GM12878 (cell line): ENCODE measurements at regions not wholly inside any gene's neighbourhood (a gene's known extent, or its start where the extent isn't known, plus 50 kb on each side); places are given as distances from the start of the nearest gene placed in this dataset.

Source experiments
- ATAC-seq: fragments of 200-7000 bp; cut with Tn5 transposase; 3 replicates; pipeline ENCODE4 v1.9.1; 2020; ENCODE audit warnings: mild to moderate bottlenecking, moderate library complexity
- BruUV-seq: library from RNA; stranded (reverse); fragments of 400-500 nt; replicated peaks from 2 replicates; lab custom pipeline; 2021; lab: Mats Ljungman, UMichigan
- CTCF ChIA-PET: fragments of 300-600 bp; sonication (Branson Sonifier 250); formaldehyde crosslinking; extraction: SDS; loops from one replicate; lab custom pipeline; 2021; ENCODE audit warnings: inconsistent platforms; lab: Yijun Ruan, JAX
- POLR2A ChIA-PET: fragments of 350-600 bp; formaldehyde crosslinking; extraction: SDS; loops from one replicate; lab custom pipeline; 2021; ENCODE audit warnings: inconsistent platforms; lab: Charles Lee
- RAD21 ChIA-PET: fragments of 300-600 bp; sonication (Branson Sonifier 250); formaldehyde crosslinking; loops from one replicate; lab custom pipeline; 2023; ENCODE audit warnings: antibody characterized with exemption; ENCODE audit not compliant: unreplicated experiment; lab: Charles Lee
- SMC1A ChIA-PET: fragments of 300-600 bp; sonication (Branson Sonifier 250); formaldehyde crosslinking; loops from one replicate; lab custom pipeline; 2023; ENCODE audit not compliant: unreplicated experiment, uncharacterized antibody; lab: Charles Lee
- DNase-seq: peaks from one replicate; pipeline ENCODE4 v3.0.0-alpha.2; 2011; ENCODE audit warnings: low read depth, low spot score
- FAIRE-seq: peaks from 3 replicates; lab custom pipeline; 2011; peaks lifted over from hg19 to GRCh38; lab: Jason Lieb, UNC
- H2AFZ ChIP-seq: 2 replicates; pipeline ENCODE4 v1.6.0; 2011; ENCODE audit warnings: low read depth, low read length, control low read depth; ENCODE audit not compliant: control insufficient read depth
- H3K27ac ChIP-seq: 2 replicates; pipeline ENCODE4 v1.5.1; 2011; ENCODE audit warnings: control low read depth; ENCODE audit not compliant: control insufficient read depth, insufficient read depth
- H3K27me3 ChIP-seq, 2 experiments: replicated peaks in 1 of 2; 2 replicates each; pipeline versions ENCODE4 v1.6.0 to v1.6.1; 2011; ENCODE audit warnings: low read length in 1 of 2; ENCODE audit not compliant: control insufficient read depth in 2 of 2, insufficient read depth in 2 of 2
- H3K36me3 ChIP-seq, 2 experiments: 2 replicates each; pipeline ENCODE4 v1.5.1; 2011; ENCODE audit warnings: low read length in 1 of 2; ENCODE audit not compliant: control insufficient read depth in 2 of 2, insufficient read depth in 2 of 2
- H3K4me1 ChIP-seq: 2 replicates; pipeline ENCODE4 v1.6.1; 2011; ENCODE audit warnings: mild to moderate bottlenecking, low read length, moderate library complexity, mixed read lengths; ENCODE audit not compliant: control insufficient read depth, insufficient read depth
- H3K4me2 ChIP-seq: 2 replicates; pipeline ENCODE4 v1.6.0; 2011; ENCODE audit warnings: control low read depth; ENCODE audit not compliant: control insufficient read depth, insufficient read depth
- H3K4me3 ChIP-seq: fragments of 200-600 bp; sonication (generic); 2 replicates; pipeline ENCODE4 v1.5.1; 2016
- H3K79me2 ChIP-seq: 2 replicates; pipeline ENCODE4 v1.6.0; 2011; ENCODE audit warnings: low read length; ENCODE audit not compliant: control insufficient read depth, insufficient read depth
- H3K9ac ChIP-seq: 2 replicates; pipeline ENCODE4 v1.8.0; 2011; ENCODE audit warnings: low read length, control low read depth, mixed read lengths; ENCODE audit not compliant: control insufficient read depth, insufficient read depth
- H3K9me3 ChIP-seq: replicated peaks from 3 replicates; pipeline ENCODE4 v1.5.1; 2011; ENCODE audit warnings: mild to moderate bottlenecking, low read length; ENCODE audit not compliant: control insufficient read depth, insufficient read depth
- H4K20me1 ChIP-seq: 2 replicates; pipeline ENCODE4 v1.6.0; 2011; ENCODE audit not compliant: control insufficient read depth, insufficient read depth
- ASH2L ChIP-seq: fragments of 300-600, 200-600 bp; sonication (generic); IDR thresholded peaks from 2 replicates; pipeline ENCODE4 v1.6.1; 2017; ENCODE audit warnings: low read depth, mild to moderate bottlenecking, borderline replicate concordance
- ATF2 ChIP-seq: IDR thresholded peaks from 2 replicates; pipeline ENCODE4 v1.6.1; 2012; ENCODE audit warnings: low read length, inconsistent platforms
- ATF7 ChIP-seq: fragments of 450-650 bp; IDR thresholded peaks from 2 replicates; pipeline ENCODE4 v1.6.1; 2016; ENCODE audit warnings: low read depth, mild to moderate bottlenecking
- BHLHE40 ChIP-seq, 2 experiments: fragments of 450-650 bp in 1 of 2; IDR thresholded peaks; 2 replicates each; pipeline ENCODE4 v1.6.1; 2011 to 2017; ENCODE audit warnings: low read depth in 2 of 2, borderline replicate concordance in 1 of 2, improper control_type of control experiment in 1 of 2, low read length in 1 of 2, mild to moderate bottlenecking in 1 of 2
- BRCA1 ChIP-seq: IDR thresholded peaks from 2 replicates; pipeline ENCODE4 v1.6.1; 2011; ENCODE audit warnings: low read depth, low read length, improper control_type of control experiment
- EGR1 ChIP-seq, 2 experiments: IDR thresholded peaks; 1 replicate in 1 of 2; 2 replicates in 1 of 2; pipeline ENCODE4 v1.6.1; 2011 to 2012; ENCODE audit warnings: low read depth in 2 of 2, low read length in 2 of 2, borderline replicate concordance in 1 of 2, mild to moderate bottlenecking in 1 of 2, moderate library complexity in 1 of 2
- IKZF1 ChIP-seq: fragments of 450-650 bp; conservative IDR thresholded peaks from 2 replicates; pipeline ENCODE4 v1.6.1; 2017; ENCODE audit warnings: antibody characterized with exemption, mild to moderate bottlenecking
- MYB ChIP-seq: fragments of 150-350 bp; IDR thresholded peaks from 2 replicates; pipeline ENCODE4 v1.6.1; 2014; ENCODE audit warnings: mild to moderate bottlenecking, low read depth, low read length, borderline replicate concordance
- NR2C1 ChIP-seq: fragments of 450-650 bp; IDR thresholded peaks from 2 replicates; pipeline ENCODE4 v1.6.1; 2017; ENCODE audit warnings: antibody characterized with exemption, mild to moderate bottlenecking, moderate library complexity
- PKNOX1 ChIP-seq: fragments of 450-650 bp; IDR thresholded peaks from 2 replicates; pipeline ENCODE4 v1.6.1; 2016; ENCODE audit warnings: mild to moderate bottlenecking
- POLR2AphosphoS2 ChIP-seq: IDR thresholded peaks from 2 replicates; pipeline ENCODE4 v1.6.1; 2011; ENCODE audit warnings: low read depth, mild to moderate bottlenecking, low read length, improper control_type of control experiment, moderate library complexity
- POLR2AphosphoS5 ChIP-seq: IDR thresholded peaks from 2 replicates; pipeline ENCODE4 v1.6.1; 2011; ENCODE audit warnings: mild to moderate bottlenecking, low read length, inconsistent platforms
- RB1 ChIP-seq: fragments of 450-650 bp; formaldehyde crosslinking; IDR thresholded peaks from 2 replicates; pipeline ENCODE4 v1.6.1; 2017; ENCODE audit warnings: mild to moderate bottlenecking, borderline replicate concordance
- REST ChIP-seq: IDR thresholded peaks from 2 replicates; pipeline ENCODE4 v1.6.1; 2012; ENCODE audit warnings: mild to moderate bottlenecking, low read depth, low read length
- SIN3A ChIP-seq: IDR thresholded peaks from 2 replicates; pipeline ENCODE4 v1.6.1; 2012; ENCODE audit warnings: low read depth, low read length, improper control_type of control experiment
- STAT1 ChIP-seq: fragments of 450-650 bp; conservative IDR thresholded peaks from 2 replicates; pipeline ENCODE4 v1.6.1; 2014; ENCODE audit warnings: antibody characterized with exemption, mild to moderate bottlenecking
- TARDBP ChIP-seq: IDR thresholded peaks from 2 replicates; pipeline ENCODE4 v1.6.1; 2016; ENCODE audit warnings: borderline replicate concordance
- USF2 ChIP-seq: IDR thresholded peaks from 2 replicates; pipeline ENCODE4 v1.6.1; 2011; ENCODE audit warnings: low read depth, low read length, improper control_type of control experiment, borderline replicate concordance
- WGBS: methylation state at CpG from one replicate; pipeline ENCODE4 v1.1.6; 2016; ENCODE audit warnings: low lambda C conversion rate; ENCODE audit not compliant: insufficient replicate concordance, insufficient coverage; ENCODE audit errors: missing lambda C conversion rate; 5-methylcytosine and 5-hydroxymethylcytosine counted together
- in situ Hi-C: fragments of 300-500 bp; cut with MboI; formaldehyde crosslinking; loops from 9 replicates; pipeline ENCODE4 v1.14.3; 2018; ENCODE audit warnings: mixed read lengths
- intact Hi-C: fragments of 100-400 bp; cut with micrococcal nuclease; formaldehyde crosslinking; loops from one replicate; pipeline ENCODE4 v1.14.2; 2022; ENCODE audit not compliant: unreplicated experiment

- H3K9ac ChIP-seq, result no peak overlapping the region
- no peak for FAIRE-seq
- H3K9me3 ChIP-seq, result no peaks in the 10 kb centered on the region
- BruUV-seq, result no TSS peak
- H3K27ac ChIP-seq, result no peak overlapping the region
- H4K20me1 ChIP-seq, result no peaks in the 10 kb centered on the region
- intact Hi-C loops, result no loop called here
- no peak overlapping the region for H2AFZ ChIP-seq
- no peaks in the 10 kb centered on the region for H3K27me3 ChIP-seq
- no peak for DNase-seq
- ChIA-PET CTCF (no interaction called here), SMC1A (interaction anchor here (1.0 to 1.1 kb wide), 2 partner anchors 9 to 11 kb away, joined by 3 to 4 read pairs; no protein-coding TSS in a partner anchor), POLR2A (no interaction called here), RAD21 (no interaction called here)
- in situ Hi-C loops, result no loop called here
- TF ChIP-seq ASH2L (no peak), SIN3A (no peak), USF2 (no peak), TARDBP (no peak), ATF7 (no peak), BHLHE40 (IDR thresholded peaks at IDR 0.05; ENCODE audit: borderline replicate concordance in 1 of 2, low read depth in 2 of 2, low read length in 1 of 2) (no peak), PKNOX1 (no peak), RB1 (no peak), REST (no peak), POLR2AphosphoS2 (no peak), POLR2AphosphoS5 (no peak), ATF2 (no peak), EGR1 (IDR thresholded peaks at IDR 0.05; ENCODE audit: borderline replicate concordance in 1 of 2, low read depth in 2 of 2, low read length in 2 of 2) (no peak), MYB (no peak), BRCA1 (no peak), STAT1 (no peak), NR2C1 (no peak), IKZF1 (no peak)
- no peaks in the 10 kb centered on the region for H3K36me3 ChIP-seq
- no peaks in the 10 kb centered on the region for H3K4me1 ChIP-seq
- ATAC-seq, result no peak
- H3K4me3 ChIP-seq, result no peak overlapping the region
- H3K79me2 ChIP-seq, result no peaks in the 10 kb centered on the region
- H3K4me2 ChIP-seq, result no peak overlapping the region
- 0% methylated on average over 2 of the region's 2 CpGs for WGBS
These were observed 143.8 kb upstream of the CLEC14A start for GRCh38 chr14:38399652-38400051.
